GM13977 (cell line): ENCODE measurements at regions not wholly inside any gene's neighbourhood (a gene's known extent, or its start where the extent isn't known, plus 50 kb on each side); places are given as distances from the start of the nearest gene placed in this dataset.

ENCODE experiments used
- DNase-seq: peaks from one replicate; pipeline ENCODE4 v3.0.0; 2012; ENCODE audit warnings: low spot score
- in situ Hi-C: fragments of 300-500 bp; cut with MboI; formaldehyde crosslinking; loops from one replicate; pipeline ENCODE4 v1.12.0; 2022; ENCODE audit warnings: low sequenced_read_pairs, low pct_unique_long_range_greater_than_20kb, mixed read lengths, inconsistent platforms; ENCODE audit not compliant: unreplicated experiment
- TF ChIP-seq, protein P1 (sequence below): IDR thresholded peaks from 2 replicates; pipeline ENCODE4 v1.5.1; 2012; ENCODE audit warnings: mild to moderate bottlenecking, control low read depth; ENCODE audit not compliant: insufficient read depth; ENCODE audit errors: extremely low read depth, missing control alignments

DNA sequence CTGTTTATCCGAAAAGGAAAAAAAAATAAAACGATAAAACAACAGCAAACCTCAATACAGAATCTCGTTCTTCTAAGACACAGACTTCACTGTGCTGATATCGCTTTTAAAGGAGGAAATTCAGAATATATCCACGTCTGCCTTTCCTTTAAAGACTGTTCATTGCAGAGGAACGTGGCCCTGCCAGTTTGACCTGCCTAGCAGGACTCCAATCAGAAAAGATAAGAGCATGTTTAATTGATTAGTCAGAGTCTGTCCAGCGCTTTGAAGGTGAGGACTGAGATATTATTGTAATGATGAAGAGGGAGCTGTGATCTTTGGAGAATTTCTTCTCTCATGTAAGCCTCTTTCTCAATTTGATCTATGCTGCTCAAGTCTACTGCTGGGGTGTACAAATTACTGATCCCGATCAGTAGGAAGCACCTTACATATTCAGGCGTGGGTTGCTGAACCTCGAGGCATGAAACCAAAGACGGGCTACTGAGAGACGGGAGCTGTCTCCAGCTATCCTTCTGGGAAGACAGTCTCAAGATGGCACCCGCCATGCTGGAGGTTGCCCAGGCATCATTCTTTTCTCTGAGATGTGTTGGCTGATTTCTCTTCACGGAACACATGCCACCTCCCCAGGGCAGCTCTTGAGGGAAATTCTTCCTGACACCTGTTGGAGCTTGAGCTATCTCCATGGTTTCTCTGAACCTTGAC, 146.1 kb downstream of the SHOX start:
- in situ Hi-C loops: no loop called here
- no peak for DNase-seq
- TF ChIP-seq, protein P1, sequence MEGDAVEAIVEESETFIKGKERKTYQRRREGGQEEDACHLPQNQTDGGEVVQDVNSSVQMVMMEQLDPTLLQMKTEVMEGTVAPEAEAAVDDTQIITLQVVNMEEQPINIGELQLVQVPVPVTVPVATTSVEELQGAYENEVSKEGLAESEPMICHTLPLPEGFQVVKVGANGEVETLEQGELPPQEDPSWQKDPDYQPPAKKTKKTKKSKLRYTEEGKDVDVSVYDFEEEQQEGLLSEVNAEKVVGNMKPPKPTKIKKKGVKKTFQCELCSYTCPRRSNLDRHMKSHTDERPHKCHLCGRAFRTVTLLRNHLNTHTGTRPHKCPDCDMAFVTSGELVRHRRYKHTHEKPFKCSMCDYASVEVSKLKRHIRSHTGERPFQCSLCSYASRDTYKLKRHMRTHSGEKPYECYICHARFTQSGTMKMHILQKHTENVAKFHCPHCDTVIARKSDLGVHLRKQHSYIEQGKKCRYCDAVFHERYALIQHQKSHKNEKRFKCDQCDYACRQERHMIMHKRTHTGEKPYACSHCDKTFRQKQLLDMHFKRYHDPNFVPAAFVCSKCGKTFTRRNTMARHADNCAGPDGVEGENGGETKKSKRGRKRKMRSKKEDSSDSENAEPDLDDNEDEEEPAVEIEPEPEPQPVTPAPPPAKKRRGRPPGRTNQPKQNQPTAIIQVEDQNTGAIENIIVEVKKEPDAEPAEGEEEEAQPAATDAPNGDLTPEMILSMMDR: no peak

DNA sequence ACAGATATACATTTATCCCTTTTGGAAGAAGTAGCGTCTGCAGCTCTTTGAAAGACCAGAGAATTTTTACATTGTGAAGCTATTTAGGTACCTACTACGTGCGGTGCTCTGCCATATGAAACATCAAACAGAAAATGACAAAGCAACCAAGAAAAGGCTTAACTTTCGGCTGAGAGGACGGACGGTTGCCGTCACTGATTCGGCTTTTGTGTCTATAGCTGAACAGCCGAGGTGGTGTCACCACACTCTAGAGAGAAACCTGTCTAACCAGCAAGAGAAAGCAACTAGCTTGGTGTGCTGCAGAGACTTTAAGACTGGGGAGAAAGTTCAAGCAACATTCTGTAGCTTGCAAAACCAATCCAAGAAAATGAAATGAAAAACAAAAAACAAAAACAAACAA, 145.5 kb downstream of the SHOX start:
- no peak for DNase-seq
- in situ Hi-C loops: no loop called here
- TF ChIP-seq, protein P1: no peak

DNA sequence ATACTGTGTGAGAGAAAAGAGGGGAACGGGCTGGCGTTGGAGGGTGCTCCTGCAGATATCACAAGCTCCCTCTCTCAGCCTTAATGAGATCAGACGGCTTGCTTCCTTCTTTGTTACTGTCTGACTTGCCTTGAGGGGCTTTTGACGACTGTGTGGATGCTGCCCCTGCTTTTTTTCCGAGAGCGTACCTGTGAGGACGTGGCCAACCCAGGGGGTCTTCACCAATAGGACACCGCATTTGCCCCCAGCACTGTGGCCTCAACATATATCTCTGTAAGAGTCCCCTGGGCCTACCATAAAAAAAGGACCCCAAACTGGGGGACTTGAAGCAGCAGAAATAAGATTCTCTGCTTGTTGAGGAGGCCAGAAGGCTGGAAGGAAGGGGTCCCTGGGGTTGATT, 143.9 kb downstream of the SHOX start:
- in situ Hi-C loops: no loop called here
- DNase-seq: no peak
- TF ChIP-seq, protein P1: no peak

DNA sequence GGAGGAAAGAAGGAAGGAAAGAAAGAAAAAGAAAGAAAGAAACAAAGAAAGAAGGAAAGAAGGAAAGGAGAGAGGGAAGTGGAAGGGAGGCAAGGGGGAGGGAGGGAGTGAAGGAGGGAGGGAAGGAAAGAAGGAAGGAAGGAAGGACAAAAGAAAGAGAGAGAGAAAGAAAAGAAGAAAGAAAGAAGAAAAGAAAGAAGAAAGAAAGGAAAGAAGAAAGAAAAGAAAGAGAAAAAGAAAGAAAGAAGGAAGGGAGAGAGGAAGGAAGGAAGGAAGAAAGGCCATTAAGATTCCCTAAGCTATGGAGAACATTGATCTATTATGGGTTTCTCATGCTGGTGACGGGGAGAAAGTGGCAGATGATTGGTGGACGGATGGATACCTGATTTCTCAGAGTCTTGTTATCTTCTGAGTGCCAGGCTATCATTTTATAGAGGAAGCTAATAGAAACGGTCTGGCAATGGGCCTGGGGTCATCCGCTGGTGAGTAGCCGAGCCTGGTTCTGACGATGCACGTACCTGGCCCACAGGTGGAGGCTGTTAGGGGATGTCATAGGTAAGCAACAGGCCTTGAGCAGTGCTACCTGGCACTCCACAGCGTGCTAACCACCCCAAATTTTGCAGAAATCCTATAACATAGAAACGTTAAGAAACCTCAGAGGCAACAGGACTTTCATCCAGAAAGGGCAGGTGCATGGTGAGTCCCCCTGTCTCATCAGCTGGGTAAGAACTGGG, 142.9 kb downstream of the SHOX start:
- no peak for DNase-seq
- in situ Hi-C loops: no loop called here
- TF ChIP-seq, protein P1: no peak

DNA sequence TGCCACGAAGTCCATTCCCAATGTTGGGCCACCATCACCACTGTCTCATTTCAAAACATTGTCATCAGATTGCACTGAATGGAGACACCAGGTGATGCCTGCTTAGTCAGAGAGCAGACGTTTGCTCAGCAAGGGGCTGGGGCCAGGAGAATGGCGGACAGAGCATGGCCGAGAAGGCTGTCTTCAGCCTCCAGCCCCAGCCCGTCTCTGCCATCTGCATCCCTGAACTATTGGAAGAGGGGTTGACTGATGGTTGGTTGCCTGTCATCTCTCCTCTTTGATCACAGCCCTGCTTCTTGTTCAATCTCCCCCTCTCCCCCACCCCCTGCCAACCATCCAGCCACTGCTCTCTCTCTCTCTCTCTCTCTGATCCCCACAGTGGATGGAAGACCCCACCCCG, 140.9 kb downstream of the SHOX start:
- in situ Hi-C loops: no loop called here
- TF ChIP-seq, protein P1: no peak
- DNase-seq: no peak

DNA sequence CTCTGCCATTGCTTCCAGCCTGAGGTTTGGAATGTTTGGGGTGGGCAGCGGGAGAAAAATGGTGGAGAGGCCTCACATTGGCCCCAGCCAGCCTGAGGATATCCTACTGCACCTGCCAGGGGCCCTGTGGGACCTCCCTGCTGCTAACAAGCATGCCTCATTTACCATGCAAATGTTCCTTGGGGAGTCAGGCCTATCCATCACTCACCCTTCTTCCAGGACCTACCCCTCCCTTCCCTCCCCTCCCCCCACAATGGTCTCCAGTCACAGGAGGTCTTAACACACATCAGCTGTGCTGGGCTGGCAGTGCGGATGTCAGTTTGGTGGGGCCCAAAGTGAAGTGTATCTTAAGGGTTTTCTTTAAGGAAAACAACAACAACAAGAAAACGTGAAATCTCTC, 139.2 kb downstream of the SHOX start:
- DNase-seq: no peak
- in situ Hi-C loops: no loop called here
- TF ChIP-seq, protein P1: no peak
